ENCODE measurements at regions not wholly inside any gene's neighbourhood (a gene's known extent, or its start where the extent isn't known, plus 50 kb on each side); places are given as distances from the start of the nearest gene placed in this dataset.

GRCh38 chr6:14824060-14824459 is 421.8 kb upstream of the JARID2 start:
- TF ChIP-seq POLR2A (IDR thresholded peaks at IDR 0.05) (no peak), CTCF (IDR thresholded peaks at IDR 0.05) (no peak)
